Omental fat pad (tissue), 3 donors: ENCODE measurements at regions not wholly inside any gene's neighbourhood (a gene's known extent, or its start where the extent isn't known, plus 50 kb on each side); places are given as distances from the start of the nearest gene placed in this dataset.

ENCODE experiments used
- ATAC-seq: fragments of 150-250 bp; one replicate; pipeline ENCODE4 v1.9.1; 2016; ENCODE audit warnings: mild to moderate bottlenecking, moderate library complexity; ENCODE audit not compliant: low FRiP score
- DNase-seq: peaks from one replicate; pipeline ENCODE4 v3.0.0-alpha.2; 2019; ENCODE audit warnings: low spot score
- CTCF ChIP-seq, 3 donors: fragments of 450-650 bp; IDR thresholded peaks; one replicate each; pipeline ENCODE4 v1.5.1; 2016 to 2017; ENCODE audit warnings: antibody characterized with exemption in 3 of 3, mild to moderate bottlenecking in 3 of 3, moderate library complexity in 2 of 3

DNA sequence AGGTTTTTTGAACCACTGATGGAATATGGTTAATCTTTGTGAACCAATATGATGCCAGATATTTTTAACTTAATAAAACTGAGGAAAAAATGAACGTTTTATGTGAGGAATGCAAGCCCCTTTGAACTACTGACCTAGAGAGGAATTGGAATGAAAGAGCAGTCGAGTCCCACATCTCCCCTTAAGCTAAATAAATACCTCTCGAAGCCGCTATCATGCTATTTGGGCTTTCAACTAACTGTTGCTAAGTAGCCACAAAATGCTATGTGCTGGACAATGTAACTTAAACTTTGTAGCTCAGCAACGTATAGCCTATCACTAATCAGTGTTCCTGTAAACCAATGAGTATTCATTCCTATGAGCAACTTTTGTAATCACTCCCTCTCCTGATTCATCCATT, 1037.2 kb downstream of the SQOR start:
- no peak for ATAC-seq
- TF ChIP-seq CTCF (IDR thresholded peaks at IDR 0.05): no peak
- no peak for DNase-seq

- no peak for TF ChIP-seq CTCF (IDR thresholded peaks at IDR 0.05)
- DNase-seq (no peak), ATAC-seq (no peak)
These were observed 1040.8 kb upstream of the SEMA6D start for GRCh38 chr15:46676233-46677206.

DNA sequence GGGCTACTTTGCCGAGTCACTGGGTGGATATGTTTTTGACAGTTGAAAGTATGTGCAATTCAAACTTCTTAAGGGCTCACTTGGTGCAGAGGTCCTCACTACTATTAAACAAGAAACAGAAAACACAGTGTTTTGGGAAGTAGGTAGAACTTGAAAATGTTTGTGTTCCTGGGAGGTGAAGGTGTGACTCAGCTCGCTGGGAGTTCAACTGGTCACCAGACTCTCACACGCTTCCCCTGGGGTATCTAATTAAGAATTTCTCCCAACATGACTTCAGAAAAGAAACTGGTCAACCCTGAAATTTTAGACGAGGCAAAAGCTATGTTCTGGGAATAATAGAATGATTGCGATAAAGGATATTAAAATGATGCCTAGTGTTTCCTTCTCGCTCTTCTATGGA, 1039.8 kb upstream of the SEMA6D start:
- no peak for TF ChIP-seq CTCF (IDR thresholded peaks at IDR 0.05)
- ATAC-seq (no peak), DNase-seq (no peak)

DNA sequence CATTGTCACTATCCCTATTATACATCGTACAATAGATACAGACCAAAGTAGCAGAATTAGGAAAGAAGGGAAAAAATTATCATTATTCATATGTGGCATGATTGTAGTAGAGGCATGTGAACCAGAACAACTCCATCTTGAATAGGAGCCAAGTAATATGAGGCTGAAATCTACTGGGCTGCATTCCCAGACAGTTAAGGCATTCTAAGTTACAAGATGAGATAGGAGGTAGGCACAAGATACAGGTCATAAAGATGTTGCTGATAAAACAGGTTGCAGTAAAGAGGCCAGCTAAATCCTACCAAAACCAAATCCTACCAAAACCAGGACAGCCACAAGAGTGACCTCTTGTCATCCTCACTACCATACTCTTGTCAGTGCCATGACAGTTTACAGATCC, 1035.4 kb upstream of the SEMA6D start:
- TF ChIP-seq CTCF (IDR thresholded peaks at IDR 0.05): no peak
- ATAC-seq: no peak

DNA sequence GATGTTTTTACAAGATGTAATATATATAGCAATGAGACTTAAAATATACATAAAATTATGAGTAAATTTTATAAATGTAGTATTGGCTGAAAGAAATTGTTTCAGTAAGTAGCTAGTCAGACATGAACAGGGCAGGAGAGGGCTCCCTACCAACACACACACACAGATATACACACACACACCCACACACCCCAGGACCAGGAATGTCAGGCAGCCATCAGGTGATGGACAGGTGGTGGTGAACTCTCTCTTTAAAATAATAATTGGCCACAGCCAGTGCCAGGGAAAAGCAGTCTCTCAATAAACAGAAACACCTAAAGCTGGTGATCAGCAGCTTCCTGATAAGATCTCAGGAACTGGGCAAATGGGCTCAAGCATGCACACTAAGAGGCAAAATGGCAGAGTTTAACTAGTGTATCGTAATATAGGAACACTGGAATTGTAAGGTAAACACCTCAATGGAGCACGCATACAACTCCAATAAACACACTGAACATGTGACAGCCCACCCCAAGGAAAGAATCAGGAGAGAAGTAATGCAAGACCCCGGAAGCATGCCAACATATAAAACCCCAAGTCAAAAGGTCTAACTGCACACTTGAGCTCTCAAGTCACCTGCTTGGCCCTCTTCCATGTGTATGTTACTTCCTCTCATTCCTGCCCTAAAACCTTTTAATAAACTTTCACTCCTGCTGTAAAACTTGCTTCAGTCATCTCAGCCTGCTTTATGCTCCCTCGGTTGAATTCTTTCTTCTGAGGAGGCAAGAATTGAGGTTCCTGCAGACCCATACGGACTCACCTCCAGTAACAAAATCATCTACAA, 1034.1 kb upstream of the SEMA6D start:
- TF ChIP-seq CTCF (IDR thresholded peaks at IDR 0.05): no peak
- DNase-seq: no peak
- ATAC-seq: no peak

More for the DNA sequence above, 1035.4 kb upstream of the SEMA6D start:
- no peak for DNase-seq

DNA sequence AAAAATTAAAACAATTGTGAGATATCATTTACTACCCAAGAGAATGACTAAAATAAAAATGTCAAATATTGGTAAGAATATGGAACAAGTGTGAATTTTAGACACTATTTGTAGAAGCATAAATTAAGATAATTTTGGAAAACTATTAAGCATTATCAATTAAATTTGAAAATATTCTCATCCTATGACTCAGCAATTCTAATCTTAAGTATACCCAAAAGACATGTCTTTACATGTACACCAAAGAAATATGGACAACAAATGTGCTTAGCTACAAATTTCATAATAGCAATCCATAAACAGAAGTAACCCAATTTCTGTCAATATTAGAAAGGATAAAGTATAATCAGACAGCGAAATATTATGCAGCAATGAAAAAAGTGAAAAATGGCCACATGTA, 1032.2 kb upstream of the SEMA6D start:
- ATAC-seq: no peak
- DNase-seq: no peak
- no peak for TF ChIP-seq CTCF (IDR thresholded peaks at IDR 0.05)
